Lung (tissue), 11 donors: ENCODE measurements at regions not wholly inside any gene's neighbourhood (a gene's known extent, or its start where the extent isn't known, plus 50 kb on each side); places are given as distances from the start of the nearest gene placed in this dataset.

Experiments
- ATAC-seq: fragments of 200-7000 bp; cut with Tn5 transposase; one replicate; pipeline ENCODE4 v1.9.1; 2020; ENCODE audit warnings: moderate number of reproducible peaks; ENCODE audit not compliant: insufficient read depth, low FRiP score
- DNase-seq, 3 donors: peaks; one replicate each; pipeline ENCODE4 v3.0.0-alpha.2; 2013 to 2017
- H3K27ac ChIP-seq, 2 donors: one replicate each; pipeline ENCODE4 v1.5.1; 2013; ENCODE audit warnings: mild to moderate bottlenecking in 2 of 2, moderate library complexity in 2 of 2, control low read depth in 1 of 2, inconsistent platforms in 1 of 2, low read depth in 1 of 2, low read length in 1 of 2
- H3K27me3 ChIP-seq, 3 donors: one replicate each; pipeline ENCODE4 v1.5.1; 2013; ENCODE audit warnings: low read length in 2 of 3; ENCODE audit not compliant: control insufficient read depth in 3 of 3, insufficient read depth in 3 of 3
- H3K36me3 ChIP-seq, 4 donors: one replicate each; pipeline ENCODE4 v1.5.1; 2013; ENCODE audit warnings: low read length in 4 of 4, mild to moderate bottlenecking in 1 of 4, moderate library complexity in 1 of 4; ENCODE audit not compliant: control insufficient read depth in 4 of 4, insufficient read depth in 4 of 4
- H3K4me1 ChIP-seq, 5 donors: one replicate each; pipeline ENCODE4 v1.5.1; 2013; ENCODE audit warnings: low read length in 5 of 5, mild to moderate bottlenecking in 2 of 5, moderate library complexity in 1 of 5; ENCODE audit not compliant: control insufficient read depth in 5 of 5, insufficient read depth in 5 of 5
- H3K4me3 ChIP-seq: one replicate; pipeline ENCODE4 v1.5.1; 2013; ENCODE audit warnings: mild to moderate bottlenecking, control low read depth, moderate library complexity
- H3K9ac ChIP-seq, 2 donors: one replicate each; pipeline ENCODE4 v1.5.1; 2013; ENCODE audit warnings: low read length in 2 of 2, control low read depth in 1 of 2; ENCODE audit not compliant: insufficient read depth in 1 of 2
- H3K9me3 ChIP-seq, 4 donors: one replicate each; pipeline ENCODE4 v1.5.1; 2013; ENCODE audit warnings: low read length in 3 of 4, mild to moderate bottlenecking in 1 of 4, moderate library complexity in 1 of 4; ENCODE audit not compliant: control insufficient read depth in 4 of 4, insufficient read depth in 3 of 4
- WGBS, 2 donors: extraction: QIAGEN DNeasy Blood & Tissue Kit; methylation state at CpG; one replicate each; pipeline ENCODE4 v1.1.7; 2013; 5-methylcytosine and 5-hydroxymethylcytosine counted together
- TF ChIP-seq, protein P1 (sequence below): IDR thresholded peaks from 2 replicates; pipeline ENCODE4 v1.5.1; 2012; ENCODE audit warnings: mild to moderate bottlenecking; ENCODE audit errors: control extremely low read depth, extremely low read depth
- donor health status: control.
- donor health status: control.
- donor health status: Bipolar disorder and iron deficiency.
- donor health status: healthy.
- donor health status: DM: yes; HTN: yes; CAD: no.

DNA sequence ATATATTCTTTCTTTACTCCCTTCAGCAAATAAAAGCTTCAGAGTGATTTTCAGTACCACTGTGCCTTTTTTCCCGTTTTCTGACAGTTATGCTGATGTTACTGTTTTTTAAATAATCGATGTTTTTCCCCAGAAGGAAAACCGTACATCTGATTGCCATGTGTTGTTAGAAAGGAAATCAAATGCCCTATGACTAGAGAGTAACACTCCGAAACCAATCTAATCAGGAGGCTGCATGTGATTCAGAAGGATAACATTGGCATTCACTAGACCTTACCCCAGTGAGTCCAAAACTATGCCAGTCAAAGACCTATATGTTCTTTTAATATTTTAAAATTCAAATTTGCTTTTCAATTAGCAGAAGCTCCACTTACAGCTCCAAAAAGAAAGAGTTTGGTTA lies 116.3 kb downstream of the TMEM26 start:
- no peak overlapping the region for H3K4me3 ChIP-seq

DNA sequence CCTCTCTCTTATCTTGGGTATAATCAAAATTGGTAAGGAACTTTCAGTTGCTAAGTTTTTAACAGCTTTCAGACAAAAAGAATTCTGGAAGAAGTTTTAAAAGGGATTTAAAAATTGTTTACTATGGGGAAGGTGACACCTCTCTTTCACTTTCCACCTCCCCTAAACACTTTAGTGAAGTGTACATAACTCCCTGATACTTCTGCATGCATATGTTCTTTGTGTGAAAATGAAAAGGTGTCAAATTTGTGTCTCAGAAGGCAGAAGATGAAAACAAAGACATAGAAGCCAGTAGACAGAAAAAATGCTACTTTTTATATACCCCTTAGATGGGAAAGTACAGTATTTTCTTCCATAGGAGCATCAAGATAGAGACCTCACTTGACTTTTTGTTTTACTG lies 117.8 kb downstream of the TMEM26 start:
- Histone ChIP-seq H3K9me3 (no peaks in the 10 kb centered on the region), H3K27ac (no peak overlapping the region), H3K9ac (no peak overlapping the region), H3K27me3 (no peaks in the 10 kb centered on the region), H3K4me1 (peaks cover 0 to 11% (median 0%) of the 10 kb centered on the region in 5 donors), H3K4me3 (no peak overlapping the region), H3K36me3 (no peaks in the 10 kb centered on the region)
- ATAC-seq (no peak), DNase-seq (no peak)
- TF ChIP-seq, protein P1, sequence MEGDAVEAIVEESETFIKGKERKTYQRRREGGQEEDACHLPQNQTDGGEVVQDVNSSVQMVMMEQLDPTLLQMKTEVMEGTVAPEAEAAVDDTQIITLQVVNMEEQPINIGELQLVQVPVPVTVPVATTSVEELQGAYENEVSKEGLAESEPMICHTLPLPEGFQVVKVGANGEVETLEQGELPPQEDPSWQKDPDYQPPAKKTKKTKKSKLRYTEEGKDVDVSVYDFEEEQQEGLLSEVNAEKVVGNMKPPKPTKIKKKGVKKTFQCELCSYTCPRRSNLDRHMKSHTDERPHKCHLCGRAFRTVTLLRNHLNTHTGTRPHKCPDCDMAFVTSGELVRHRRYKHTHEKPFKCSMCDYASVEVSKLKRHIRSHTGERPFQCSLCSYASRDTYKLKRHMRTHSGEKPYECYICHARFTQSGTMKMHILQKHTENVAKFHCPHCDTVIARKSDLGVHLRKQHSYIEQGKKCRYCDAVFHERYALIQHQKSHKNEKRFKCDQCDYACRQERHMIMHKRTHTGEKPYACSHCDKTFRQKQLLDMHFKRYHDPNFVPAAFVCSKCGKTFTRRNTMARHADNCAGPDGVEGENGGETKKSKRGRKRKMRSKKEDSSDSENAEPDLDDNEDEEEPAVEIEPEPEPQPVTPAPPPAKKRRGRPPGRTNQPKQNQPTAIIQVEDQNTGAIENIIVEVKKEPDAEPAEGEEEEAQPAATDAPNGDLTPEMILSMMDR: no peak

More for the DNA sequence above, 116.3 kb downstream of the TMEM26 start:
- H3K27ac ChIP-seq: no peak overlapping the region
- WGBS, 2 donors: 79 to 91% methylated on average over 4 of the region's 4 CpGs
- no peaks in the 10 kb centered on the region for H3K36me3 ChIP-seq
- H3K27me3 ChIP-seq: no peaks in the 10 kb centered on the region
- DNase-seq: no peak
- ATAC-seq: no peak
- peaks cover 0 to 11% (median 0%) of the 10 kb centered on the region in 5 donors for H3K4me1 ChIP-seq
- TF ChIP-seq, protein P1: no peak
- H3K9ac ChIP-seq: no peak overlapping the region
- H3K9me3 ChIP-seq: no peaks in the 10 kb centered on the region

DNA sequence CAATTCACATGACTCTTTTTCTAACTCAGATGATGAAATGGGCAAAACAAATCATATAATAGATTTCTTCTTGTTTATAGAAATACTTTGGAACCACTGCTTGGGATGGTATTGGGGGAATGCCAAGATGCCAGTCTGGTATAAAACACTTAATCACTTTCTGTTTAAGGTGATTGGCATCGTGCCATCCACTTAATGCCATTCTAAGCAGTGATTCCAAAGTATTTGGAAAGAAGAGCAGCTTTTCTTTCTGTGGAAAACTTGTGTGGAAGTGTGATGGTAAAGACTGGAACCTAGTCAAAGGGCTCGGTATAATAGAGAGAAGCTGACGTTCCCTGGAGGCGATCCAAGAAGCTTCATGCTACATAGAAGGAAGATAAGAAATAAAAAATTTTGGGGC lies 120.6 kb downstream of the TMEM26 start:
- Histone ChIP-seq H3K36me3 (no peaks in the 10 kb centered on the region), H3K27me3 (no peaks in the 10 kb centered on the region), H3K4me3 (no peak overlapping the region), H3K9ac (no peak overlapping the region), H3K4me1 (peaks cover 0 to 7% (median 0%) of the 10 kb centered on the region in 5 donors), H3K27ac (no peak overlapping the region), H3K9me3 (peaks cover 0 to 3% (median 0%) of the 10 kb centered on the region in 4 donors)
- 54 to 79% methylated on average over 4 of the region's 4 CpGs for WGBS, 2 donors
- TF ChIP-seq, protein P1: no peak
- DNase-seq (peak; percentile 24 to 79 (median 66)), ATAC-seq (no peak)

DNA sequence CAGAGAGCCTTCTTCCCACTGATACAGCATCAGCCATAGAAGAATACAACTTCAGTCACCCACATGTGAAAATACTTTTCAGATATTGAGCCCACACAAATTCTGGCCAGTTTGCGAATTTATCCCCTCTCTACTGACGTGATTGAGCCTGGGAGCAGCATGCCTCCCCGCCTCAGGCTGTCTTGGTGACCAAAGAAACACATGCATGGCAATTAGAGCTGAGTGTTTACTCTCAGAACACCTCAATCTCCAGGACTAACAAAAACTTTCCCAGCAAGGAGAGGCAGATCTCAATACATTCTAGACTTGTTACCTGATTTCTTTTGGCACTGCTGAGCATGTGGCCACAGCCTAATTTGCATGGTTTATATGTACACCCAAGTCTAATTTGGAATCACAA lies 122.5 kb downstream of the TMEM26 start:
- H3K4me3 ChIP-seq: no peak overlapping the region
- ATAC-seq: no peak
- no peak overlapping the region for H3K9ac ChIP-seq
- peaks cover 0 to 3% (median 0%) of the 10 kb centered on the region in 4 donors for H3K9me3 ChIP-seq
- H3K4me1 ChIP-seq: peaks cover 0 to 7% (median 0%) of the 10 kb centered on the region in 5 donors
- H3K27me3 ChIP-seq: no peaks in the 10 kb centered on the region
- TF ChIP-seq, protein P1: no peak
- H3K27ac ChIP-seq: no peak overlapping the region
- no peak for DNase-seq
- H3K36me3 ChIP-seq: no peaks in the 10 kb centered on the region
- WGBS, 2 donors: 77 to 93% methylated on average over 3 of the region's 3 CpGs
